ENCODE measurements at regions not wholly inside any gene's neighbourhood (a gene's known extent, or its start where the extent isn't known, plus 50 kb on each side); places are given as distances from the start of the nearest gene placed in this dataset.
A peak's percentile ranks its signal among the peaks of the same experiment; 100 is the strongest.
"Not testable (repeated sequence)": the region's sequence is repeated elsewhere in the genome, so short reads cannot be mapped to it uniquely, and the experiment has no call there.

DNA sequence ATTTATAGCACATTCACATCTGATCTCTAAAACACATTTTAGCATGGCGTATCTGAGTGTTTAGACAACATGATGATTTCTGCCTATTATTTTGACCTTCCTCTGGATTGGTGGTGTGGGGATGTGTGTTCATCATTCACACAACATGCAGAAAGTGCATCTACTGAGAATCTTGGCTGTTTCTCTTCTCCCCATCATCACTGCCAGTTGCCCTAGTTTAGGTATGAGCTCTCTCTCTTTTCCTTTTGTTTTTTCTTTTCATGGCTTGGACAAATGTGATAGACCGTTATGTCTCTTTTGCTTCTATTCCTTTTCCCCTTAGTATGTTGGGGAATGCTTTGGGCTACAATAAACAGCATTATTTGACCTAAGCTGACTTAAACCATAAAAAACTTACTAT is 239.2 kb upstream of the FZD8 start:
- no peak for DNase-seq

DNA sequence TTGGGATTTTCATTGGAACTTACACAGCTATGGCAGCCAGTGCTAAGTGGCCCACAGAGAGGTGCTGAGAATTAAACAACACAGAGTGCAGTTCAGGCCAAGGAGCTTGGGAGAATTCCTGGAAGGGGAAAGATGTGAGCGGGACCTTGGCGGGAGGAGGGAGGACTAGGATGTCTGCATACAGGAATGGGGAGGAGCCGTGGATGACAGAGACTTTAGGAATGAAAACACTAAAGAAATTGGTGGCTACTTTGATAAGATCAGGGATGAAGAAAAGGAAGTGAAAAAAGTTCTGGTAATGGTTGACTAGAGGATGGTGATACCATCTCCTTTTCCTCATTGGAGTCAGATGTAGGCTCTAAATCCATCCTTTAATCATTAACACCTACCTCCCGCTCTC is 234.2 kb upstream of the FZD8 start:
- peak; percentile 52 for DNase-seq

DNA sequence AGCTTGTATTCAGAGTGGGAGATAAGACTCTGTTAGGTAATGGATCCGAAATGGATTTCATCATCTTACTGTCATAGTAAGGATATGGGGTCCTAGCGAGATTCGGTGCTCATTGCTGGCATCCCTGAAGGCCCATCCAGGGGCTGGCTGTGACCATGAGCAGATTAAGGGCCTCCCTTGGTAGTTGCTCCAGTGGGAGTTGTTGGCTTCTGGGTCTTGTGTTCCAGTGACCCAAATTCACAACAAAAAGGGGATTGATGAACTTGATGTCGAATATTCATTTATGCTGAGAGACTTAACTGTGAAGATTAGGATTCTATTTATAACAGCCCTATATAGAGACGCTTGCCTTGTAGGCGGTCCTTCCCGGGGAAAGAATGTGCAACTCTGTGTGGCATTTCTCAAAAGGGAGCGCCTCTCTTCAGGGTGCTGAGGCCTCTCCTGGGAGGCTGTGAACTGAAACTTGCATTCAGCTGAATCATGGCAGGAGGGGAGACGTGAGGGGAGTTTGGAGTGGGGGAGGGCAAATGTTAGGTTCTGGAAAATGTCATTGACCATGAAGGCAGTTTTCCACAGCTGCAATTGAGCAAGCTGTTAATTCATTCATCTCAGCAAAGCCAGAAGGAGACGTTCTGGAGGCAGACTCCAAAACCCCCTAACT is 233.1 kb upstream of the FZD8 start:
- peak; percentile 53 for DNase-seq

DNA sequence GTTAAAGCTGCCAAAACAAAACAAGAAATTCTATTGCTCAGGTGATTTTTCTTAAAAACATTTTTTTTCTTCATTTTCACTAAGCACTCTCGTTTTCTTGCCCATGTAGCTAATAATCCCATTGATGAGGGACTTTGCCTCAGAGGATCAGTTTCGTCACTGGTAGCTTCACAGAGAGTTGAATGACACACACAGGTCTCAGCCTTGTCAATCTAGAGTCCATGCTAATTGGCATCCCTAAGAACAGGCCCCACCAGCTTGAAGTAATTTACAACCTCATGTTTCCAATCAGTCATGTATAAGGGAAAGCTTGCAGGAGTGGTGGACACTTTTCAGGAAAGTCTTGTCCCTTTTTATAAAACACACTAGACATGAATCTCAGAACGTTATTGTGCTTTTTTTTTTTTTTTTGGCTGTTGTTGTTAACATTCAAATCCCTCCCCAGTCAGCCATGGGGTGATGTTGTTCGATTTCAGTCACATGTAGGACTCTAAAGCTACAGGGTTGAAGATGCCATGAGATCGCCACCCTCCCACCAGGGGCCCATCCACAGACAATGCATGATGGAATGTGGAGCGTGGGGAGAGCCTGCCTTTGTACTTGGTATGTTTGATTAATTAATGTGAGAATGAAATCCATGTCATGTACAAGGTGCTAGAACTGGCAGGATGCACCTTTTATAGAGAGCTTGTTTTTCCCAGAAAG is 232.4 kb upstream of the FZD8 start:
- no peak for DNase-seq

DNA sequence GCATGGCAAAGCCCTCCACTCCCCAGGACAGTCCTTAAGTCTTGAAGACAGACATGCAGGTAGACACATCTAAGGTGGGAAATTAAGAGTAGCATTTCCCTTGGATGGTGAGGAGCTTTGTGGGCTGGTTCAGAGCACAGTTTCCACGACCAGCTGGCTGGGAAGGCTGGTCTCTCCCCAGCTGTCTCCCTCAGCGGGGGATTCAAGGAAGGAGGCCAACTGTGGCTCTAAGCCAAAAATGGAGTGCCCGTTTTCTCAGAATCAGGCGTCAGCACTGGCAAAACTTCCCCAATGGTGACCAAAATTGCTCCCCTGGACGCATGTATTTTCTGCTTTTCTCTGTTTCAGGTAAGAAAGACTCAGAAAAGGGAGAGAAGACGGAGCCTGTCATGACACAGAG is 230.6 kb upstream of the FZD8 start:
- peak; percentile 64 for DNase-seq

DNA sequence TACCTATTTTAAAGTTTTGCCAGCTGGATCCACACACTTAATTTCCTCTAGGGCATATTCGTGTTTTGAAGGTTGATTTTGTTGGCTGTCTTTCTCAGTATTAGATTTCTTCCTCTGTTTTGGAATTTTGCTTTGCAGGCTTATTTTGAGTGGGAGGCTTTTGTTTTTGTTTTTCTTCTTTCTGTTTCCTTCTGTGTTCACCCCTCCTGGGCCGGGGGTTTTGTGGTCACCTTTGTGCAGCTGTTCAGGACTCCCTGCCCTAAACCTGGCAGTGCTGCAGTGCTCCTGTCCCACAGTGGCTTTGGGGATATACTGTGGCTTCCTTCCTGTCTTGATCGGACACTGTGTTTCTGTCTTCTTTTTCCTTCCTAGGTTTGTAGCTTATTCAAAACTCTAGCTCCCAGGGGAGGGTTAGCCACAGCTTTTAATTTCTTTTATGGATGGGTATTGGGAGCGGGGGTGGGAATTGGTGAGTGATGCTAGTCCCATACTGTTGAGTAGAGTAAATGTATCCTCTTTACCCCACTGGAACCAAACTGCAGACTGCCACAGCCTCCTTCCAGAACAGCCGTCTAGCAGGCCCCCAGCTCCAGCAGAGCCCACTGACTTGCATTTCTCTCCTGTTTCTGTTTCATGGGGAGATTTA is 228.7 kb upstream of the FZD8 start:
- no peak for DNase-seq

DNA sequence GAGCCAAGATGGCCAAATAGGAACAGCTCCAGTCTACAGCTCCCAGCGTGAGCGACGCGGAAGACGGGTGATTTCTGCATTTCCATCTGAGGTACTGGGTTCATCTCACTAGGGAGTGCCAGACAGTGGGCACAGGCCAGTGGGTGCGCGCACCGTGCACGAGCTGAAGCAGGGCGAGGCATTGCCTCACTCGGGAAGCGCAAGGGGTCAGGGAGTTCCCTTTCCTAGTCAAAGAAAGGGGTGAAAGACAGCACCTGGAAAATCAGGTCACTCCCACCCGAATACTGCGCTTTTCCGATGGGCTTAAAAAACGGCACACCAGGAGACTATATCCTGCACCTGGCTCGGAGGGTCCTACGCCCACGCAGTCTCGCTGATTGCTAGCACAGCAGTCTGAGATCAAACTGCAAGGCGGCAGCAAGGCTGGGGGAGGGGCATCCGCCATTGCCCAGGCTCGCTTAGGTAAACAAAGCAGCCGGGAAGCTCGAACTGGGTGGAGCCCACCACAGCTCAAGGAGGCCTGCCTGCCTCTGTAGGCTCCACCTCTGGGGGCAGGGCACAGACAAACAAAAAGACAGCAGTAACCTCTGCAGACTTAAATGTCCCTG is 216.7 kb upstream of the FZD8 start:
- not testable (repeated sequence) for DNase-seq

DNA sequence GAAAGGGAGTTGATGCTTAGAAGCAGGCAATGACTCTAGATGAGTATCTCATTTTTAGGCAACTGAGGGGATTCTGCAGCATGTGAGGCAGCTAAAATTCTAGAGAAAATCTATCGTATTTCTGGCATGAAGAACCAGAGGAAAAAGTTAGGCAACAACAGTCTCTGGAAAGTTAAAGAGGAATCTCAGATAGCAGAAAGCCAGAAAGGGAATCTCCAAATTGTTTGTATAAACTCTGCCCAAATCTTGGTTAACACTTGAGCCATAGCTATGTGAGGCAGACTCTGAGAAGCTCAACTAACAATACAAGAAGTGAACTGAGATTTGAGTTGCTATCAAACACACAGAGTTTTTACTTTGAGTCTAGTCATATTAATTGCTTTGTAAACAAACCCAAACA is 215.8 kb upstream of the FZD8 start:
- no peak for DNase-seq

DNA sequence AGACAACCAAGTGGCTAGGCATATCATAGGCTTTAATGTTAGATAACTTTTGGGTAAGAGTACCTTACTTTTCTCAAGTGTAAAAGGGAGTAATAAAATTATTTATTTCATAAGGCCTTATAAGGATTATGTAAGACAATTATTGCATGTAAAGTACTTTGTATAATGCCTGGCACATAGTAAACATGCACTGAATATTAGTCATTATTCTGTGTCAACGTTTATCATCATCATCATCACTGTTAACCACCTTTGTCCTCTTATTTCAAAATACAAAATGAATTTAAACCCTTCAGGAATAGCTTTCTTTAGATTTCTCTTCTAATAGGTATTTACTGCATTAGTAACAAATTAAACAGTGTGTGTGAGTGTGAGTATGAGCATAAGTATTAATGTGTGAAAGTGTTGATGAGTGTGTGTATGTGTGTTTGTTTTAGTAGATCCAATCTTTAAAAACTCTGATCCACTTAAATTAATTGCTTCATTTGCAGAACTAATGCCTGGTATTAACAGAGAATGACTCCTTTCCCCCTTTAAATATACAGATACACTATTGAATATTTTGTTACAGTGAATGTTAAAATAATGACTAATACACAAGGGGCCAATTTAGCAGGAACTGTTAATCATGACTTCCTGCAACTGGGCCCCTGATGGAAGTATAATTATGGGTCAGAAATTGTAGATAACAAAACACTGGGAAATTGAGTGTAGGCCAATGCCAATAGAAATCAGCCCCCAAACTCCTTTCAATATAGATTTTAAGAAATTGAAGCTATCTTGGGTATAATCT is 213.3 kb upstream of the FZD8 start:
- DNase-seq = no peak

DNA sequence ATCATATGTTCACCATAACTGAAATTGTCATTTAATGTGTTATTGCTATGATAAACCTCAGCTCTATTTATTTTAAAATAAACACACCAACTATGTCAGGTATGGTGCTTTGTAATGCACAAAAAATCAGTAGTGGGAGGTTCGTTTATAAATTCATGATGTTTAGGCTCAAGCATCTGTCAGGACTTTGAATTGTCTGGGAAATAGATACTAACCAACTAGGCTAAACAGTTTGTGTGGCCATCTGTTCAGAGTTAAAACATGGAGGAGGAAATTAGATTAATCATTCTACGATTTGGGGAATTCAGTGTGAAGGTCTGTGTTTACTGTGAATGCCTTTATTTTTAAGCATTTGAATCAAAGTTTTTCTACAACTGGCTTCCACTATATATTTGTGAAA is 212.6 kb upstream of the FZD8 start:
- DNase-seq = no peak

DNA sequence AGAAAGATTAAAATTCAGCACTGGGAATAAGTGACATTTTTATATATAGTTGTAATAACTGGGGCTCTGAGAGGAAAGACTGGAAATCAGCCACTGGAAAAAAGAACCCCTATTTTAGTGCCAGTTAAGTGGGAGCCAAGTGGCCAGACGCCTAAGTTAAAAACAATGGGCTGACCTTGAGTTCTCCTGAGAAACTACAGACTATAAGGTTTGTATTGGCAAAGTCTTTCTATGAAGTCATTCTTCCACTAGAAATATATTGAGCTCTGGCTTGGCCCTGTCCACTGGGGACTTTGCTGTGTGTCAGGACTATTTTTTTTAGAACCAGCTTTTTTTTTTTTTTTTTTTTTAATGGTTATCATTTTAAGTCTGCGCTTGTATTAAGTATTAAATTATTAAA is 210.6 kb upstream of the FZD8 start:
- peak; percentile 40 for DNase-seq

DNA sequence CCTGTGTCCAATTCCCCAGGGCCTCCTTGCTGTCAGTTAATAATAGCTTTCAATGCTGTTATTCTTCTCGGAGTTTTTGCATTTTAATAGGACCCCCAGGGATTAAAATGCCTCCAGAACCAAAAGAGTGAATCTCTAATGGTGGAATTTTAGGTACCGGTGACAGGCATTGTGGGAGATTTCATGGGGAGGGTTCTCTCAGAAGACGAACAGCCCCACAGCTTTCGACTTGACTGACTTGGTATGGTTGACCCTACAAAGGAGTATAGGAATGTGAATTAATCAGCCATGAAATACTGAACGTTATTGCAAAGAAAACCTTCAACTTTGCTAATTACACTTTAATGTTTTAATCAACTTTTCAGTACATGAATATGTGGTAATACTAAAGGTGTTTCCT is 206.3 kb upstream of the FZD8 start:
- no peak for DNase-seq

DNA sequence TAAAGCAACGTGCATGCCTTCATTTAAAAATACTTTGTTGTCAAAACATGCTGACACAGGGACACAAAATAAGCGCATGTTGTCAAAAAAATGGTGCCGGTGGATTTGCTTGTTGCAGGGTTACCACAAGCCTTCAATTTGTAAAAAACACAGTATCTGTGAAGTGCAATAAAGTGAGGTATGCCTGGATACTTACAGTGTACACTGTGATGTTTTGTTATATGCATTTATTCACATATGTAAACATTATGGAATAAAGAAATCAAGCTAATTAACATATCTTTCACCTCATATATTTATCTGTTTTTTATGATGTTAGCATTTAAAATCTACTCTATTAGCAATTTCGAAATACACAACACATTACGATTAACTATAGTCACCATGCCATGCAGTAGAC is 202.6 kb upstream of the FZD8 start:
- no peak for DNase-seq

DNA sequence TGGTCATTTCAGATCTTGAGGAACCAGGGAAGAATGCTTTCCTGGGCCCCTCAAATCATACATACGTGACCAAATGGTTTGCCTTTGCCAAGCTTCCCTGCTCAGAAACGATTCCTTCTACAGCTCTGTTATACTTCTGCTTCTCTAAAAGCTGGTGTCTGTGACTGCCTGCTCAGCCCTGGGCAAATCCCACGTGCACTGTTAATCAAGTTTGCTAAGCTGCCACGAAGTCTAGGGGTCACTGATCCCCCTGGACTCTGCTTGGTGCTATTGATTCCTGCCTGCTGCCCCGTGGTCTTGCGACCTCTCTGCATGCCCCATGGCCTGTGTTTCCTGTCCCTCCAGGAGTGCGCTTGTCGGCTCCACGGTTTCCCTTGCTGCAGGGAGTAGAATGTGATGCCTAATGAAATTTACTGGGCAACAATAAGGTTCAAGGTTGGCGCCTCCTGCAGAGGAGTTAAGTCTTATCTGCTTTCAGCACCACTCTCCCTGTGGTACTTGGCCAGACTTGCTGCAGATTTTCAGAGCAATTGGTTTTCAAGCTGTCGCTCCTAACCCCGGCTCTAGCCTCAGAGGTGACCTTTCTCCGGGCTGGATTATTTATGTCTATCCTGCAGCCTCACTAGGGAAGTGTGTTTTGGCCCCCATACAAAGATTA is 201.6 kb upstream of the FZD8 start:
- DNase-seq = peak; percentile 44

DNA sequence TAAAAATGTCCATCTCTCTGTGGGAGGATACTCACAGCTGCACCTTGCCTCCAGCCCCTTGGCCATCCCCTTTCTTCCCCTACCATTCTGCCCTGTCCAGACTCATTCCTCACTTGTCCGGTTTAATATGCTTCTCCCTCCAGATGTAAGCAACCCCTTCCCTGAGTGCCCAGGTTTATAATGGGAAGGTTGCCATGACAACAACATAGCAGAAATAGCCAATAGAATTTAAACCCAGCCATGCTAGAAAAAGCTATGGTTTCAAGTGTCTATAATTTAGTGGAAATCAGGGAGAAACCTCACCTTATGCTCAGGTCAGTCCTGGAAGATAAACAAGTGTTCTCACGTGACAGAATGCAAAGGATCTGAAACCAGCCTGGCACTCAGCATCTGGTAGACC is 196.0 kb upstream of the FZD8 start:
- no peak for DNase-seq

DNA sequence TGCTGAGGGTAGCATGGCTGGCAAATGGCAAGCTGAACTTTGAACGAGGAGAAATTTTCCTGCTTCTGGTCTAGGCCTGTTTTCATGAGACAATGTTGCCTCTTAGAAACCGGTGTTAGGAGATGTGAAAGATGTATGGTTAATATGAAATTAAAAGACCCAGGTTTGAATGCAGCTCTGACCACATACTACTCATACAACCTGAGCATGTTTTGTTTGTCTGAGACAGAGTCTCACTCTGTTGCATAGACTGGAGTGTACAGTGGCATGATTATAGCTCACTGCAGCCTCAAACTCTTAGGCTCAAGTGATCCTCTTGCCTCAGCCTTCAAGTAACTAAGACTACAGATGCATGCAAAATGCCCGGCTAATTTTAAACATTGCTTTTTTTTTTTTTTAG is 193.4 kb upstream of the FZD8 start:
- no peak for DNase-seq

DNA sequence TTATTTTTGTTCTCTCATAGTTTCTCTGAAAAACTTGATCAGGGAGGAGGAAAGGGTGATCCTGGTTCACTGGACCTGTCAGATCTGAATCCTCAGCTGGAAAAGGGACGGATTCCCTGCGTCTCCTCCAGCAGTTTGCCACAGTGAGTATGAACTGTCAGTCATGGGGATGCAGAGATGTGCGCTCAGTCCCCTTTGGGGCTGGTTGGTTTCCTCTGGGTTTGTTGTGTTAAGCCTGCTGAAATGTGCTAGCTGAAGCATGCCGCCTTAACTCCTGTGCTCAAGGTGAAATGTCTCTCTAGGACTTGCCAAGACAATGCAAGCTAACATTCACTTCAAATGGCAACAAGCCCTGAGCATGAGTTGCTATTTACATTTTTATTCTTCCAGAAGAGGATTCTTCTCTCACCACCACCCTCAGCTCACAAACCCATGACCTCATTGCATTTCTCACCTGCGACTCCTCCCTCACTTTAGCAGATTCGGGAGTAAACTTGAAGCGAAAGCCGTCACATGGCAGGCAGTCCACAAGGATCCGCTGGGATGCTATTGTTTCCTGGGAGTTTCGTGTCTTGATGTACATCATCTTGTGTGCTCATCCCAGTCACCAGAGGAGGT is 192.9 kb upstream of the FZD8 start:
- no peak for DNase-seq

DNA sequence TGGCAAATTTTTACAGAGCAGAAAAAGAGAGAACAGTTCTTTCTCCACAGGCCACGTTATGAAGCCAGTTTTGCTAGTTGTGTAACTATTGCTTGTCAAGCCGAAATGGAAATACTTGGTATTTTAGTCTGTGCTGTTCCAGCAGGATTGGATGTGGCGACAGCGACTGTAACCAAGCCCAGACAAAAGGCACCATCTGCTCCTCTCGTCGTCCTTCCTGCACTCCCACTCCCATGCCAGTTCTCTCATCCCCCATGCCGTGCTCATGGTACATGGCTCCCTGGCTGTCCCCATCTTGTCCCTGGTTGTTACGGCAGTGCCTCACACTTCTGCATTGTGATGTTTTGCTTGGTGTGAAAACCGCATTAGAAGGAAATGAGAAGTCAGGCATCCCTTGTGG is 185.7 kb upstream of the FZD8 start:
- DNase-seq = no peak

DNA sequence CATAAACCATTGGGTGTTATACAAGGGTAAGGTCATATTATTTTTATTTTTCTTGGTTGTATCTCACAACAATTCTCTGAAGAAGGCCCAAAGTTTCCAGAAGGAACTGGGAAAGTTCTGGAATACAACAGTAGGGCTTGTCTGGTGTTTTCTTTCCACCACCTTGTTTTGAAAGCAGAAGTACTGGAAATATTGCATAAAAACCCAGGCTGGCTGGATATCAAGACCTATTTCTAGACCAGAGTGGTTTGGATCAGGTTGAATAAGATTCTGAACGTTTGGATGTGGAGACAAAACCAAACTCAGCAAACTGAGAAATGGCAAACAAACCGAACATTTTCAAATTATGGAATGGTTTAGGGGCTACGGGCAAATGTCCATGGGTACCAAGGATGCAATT is 182.6 kb upstream of the FZD8 start:
- peak; percentile 31 for DNase-seq

DNA sequence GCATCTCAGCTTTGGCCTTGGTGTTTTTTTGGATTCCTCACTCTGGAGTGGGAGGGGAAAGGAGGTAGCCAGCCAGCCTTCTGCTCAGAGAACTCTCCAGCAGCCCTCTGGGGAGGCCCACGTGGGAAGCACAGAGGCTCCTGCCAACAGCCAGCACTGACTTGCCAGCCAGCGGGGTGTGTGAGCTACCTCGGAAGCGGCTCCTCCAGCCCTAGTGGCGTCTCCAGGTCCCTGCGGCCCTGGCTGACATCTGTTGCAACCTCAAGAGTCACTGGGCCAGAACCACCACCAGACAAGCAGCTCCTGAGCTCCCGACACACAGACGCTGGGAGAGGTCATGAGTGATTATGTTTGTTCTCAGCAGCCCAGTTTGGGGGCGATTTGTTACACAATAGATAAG is 180.2 kb upstream of the FZD8 start:
- DNase-seq = peak; percentile 84

DNA sequence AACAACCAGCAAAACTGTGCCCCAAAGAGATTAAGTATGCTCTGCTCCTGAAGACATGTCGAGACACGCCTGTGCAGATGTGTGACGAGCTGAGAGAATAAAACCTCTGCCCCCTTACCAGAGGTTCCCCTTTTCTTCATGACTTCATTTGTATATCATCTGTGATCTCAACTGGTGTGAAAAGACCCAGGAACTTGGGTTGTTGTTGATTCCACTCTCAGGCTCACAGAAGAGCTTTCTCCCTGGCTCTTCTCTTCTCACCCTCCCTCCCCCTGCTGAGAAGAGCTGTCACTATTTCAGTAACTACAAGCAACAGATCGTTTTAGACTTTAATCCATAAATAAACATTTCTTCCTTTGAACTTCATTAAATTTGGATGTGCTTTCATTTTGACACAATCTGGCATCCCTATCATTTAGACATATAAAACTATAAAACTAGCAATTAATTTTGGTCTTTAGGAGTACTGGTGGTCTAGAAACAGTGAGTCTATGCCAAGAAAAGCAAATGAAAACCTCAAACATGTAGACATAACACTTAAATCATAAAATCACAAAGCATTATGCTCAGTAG is 179.3 kb upstream of the FZD8 start:
- no peak for DNase-seq

DNA sequence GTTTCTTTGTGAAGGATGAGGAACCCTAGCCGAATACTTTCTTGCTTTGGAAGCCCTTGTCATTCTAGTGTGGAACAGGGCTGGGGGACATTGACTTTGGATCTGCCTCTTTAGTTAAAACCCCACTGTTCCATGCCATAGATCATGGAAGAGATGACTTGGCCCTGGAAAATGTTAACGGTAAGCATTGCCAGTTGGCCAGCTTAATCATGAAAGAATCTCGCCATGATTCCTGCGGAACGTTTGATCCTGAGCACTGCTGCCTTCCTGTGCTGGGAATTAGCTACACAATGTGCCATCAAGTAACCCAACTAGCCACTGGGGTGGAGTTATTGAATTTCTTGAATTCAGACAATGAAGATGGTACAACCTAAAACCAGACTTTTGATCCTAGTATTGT is 177.6 kb upstream of the FZD8 start:
- peak; percentile 43 for DNase-seq
